ENCODE measurements at regions not wholly inside any gene's neighbourhood (a gene's known extent, or its start where the extent isn't known, plus 50 kb on each side); places are given as distances from the start of the nearest gene placed in this dataset.
A peak's percentile ranks its signal among the peaks of the same experiment; 100 is the strongest.

GRCh38 chr3:86731501-86731901 is 259.4 kb downstream of the VGLL3 start:
- DNase-seq (ENCODE audit: low spot score), result no peak

- no peak for DNase-seq (ENCODE audit: low spot score)
Observed at GRCh38 chr3:86723433-86723832, 267.5 kb downstream of the VGLL3 start.

DNA sequence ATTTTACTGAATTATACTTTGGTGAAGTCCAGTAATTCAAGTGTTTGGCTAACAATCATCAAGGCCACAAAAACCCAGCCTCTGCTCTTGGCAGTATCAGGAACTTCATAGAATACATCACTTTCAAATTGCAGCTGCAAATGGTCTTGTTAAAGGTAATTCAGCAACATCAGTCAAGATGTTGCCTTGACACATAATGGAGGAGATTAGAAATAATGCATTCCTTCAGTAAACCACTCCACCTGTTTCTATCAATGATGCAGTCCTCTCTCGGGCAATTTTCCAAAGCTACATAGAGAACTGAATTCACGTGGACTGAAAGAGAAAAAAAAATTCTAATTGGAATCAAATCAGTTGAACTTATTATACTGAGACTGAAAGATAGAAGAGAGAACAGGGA is 279.3 kb downstream of the VGLL3 start:
- DNase-seq (ENCODE audit: low spot score), result no peak

DNA sequence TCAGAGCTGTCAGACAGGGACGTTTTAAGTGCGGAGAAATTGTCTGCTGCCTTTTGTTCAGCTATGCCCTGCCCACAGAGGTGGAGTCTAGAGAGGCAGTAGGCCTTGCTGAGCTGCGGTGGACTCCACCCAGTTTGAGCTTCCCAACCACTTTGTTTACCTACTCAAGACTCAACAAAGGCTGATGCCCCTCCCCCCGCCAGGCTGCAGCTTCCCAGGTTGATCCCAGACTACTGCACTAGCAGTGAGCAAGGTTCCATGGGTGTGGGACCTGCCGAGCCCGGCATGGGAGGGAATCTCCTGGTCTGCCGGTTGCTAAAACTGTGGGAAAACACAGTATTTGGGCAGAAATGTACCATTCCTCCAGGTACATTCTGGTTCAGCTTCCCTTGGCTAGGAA is 282.1 kb downstream of the VGLL3 start:
- DNase-seq (ENCODE audit: low spot score), result no peak

- no peak for DNase-seq (ENCODE audit: low spot score)
Observed at GRCh38 chr3:86702381-86702958, 288.5 kb downstream of the VGLL3 start.

DNA sequence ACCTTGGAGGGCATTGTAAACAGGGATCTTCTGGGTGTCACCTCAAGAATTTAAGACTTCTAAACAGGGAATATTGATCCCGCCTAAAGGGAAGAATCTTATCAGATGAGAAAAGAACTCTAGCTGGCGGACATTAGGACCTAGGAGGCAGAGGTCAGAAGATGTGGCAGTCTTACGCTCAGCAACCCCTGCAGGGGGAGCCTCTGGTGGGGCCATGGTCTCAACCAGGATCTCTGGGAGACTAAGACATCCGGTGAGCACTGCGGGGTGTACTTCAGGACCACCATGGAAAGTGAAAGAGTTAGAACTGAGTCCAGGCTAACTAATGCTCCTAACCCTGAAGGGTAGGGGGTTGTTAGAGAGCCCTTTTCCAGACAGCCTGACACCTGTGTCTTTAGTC is 295.2 kb downstream of the VGLL3 start:
- no peak for DNase-seq (ENCODE audit: low spot score)

- DNase-seq (ENCODE audit: low spot score), result no peak
Observed at GRCh38 chr3:86673991-86674390, 317.0 kb downstream of the VGLL3 start.

DNA sequence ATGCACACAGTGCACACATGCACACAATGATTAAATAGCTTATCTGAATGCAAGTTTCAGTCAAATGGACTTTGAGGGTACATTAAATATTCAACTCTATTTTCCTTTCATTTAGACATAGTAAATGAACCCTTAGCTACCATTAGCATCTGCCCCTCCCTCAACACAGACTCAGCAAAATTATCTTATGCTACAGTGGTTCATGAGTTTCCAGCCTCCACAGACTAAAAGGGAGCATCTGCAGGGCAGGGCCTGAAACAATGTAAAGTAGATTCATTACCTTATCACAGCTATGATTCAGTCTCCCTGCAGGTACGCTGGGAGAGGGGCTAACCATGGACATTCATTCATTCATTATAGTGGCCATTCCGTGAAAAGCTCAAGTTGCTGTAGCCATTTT is 329.1 kb downstream of the VGLL3 start:
- no peak for DNase-seq (ENCODE audit: low spot score)

GRCh38 chr3:86658876-86659275 is 332.1 kb downstream of the VGLL3 start:
- no peak for DNase-seq (ENCODE audit: low spot score)

GRCh38 chr3:86654806-86655460 is 336.0 kb downstream of the VGLL3 start:
- no peak for DNase-seq (ENCODE audit: low spot score)

GRCh38 chr3:86653661-86654205 is 337.2 kb downstream of the VGLL3 start:
- DNase-seq (ENCODE audit: low spot score), result no peak

- no peak for DNase-seq (ENCODE audit: low spot score)
Observed at GRCh38 chr3:86648087-86648486, 342.9 kb downstream of the VGLL3 start.

- DNase-seq (ENCODE audit: low spot score), result no peak
Observed at GRCh38 chr3:86645756-86646155, 345.2 kb downstream of the VGLL3 start.

GRCh38 chr3:86634361-86634760 is 356.6 kb downstream of the VGLL3 start:
- no peak for DNase-seq (ENCODE audit: low spot score)

DNA sequence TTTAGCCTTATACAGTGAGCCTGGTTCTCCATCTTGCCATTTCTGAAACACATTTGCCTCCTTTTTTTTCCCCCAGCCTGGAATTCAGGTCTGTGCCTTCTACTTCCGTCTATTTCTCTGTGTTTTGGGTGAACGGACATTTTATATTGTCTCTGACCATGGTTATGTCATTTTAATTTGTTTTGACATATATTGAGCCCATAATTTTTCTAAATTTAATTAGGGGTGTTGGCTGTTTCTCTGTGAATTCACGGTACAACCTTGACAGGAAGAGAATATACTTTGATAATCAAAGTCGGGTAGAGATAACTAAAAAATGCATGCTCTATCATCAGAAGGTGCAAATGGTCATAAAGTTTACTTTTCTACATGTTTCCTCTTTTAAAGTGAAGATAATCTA is 361.4 kb downstream of the VGLL3 start:
- no peak for DNase-seq (ENCODE audit: low spot score)

GRCh38 chr3:86624192-86624591 is 366.8 kb downstream of the VGLL3 start:
- DNase-seq (ENCODE audit: low spot score), result no peak

DNA sequence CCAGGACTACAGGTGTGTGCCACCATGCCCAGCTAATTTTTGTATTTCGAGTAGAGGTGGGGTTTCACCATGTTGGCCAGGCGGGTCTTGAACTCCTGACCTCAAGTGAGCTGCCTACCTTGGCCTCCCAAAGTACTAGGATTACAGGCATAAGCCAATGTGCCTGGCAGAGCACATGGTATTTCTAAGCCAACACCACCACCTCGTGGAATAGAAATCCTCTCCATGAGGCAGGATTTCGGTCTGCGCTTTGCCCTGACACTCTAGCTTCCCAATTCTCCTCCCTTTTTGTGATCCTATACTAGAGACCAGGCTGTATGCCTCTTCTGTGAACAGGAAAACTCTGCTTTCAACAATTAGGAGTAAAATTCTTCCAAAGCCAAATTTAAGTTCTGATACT is 372.2 kb downstream of the VGLL3 start:
- no peak for DNase-seq (ENCODE audit: low spot score)

- DNase-seq (ENCODE audit: low spot score), result no peak
Observed at GRCh38 chr3:86605166-86605565, 385.8 kb downstream of the VGLL3 start.

DNA sequence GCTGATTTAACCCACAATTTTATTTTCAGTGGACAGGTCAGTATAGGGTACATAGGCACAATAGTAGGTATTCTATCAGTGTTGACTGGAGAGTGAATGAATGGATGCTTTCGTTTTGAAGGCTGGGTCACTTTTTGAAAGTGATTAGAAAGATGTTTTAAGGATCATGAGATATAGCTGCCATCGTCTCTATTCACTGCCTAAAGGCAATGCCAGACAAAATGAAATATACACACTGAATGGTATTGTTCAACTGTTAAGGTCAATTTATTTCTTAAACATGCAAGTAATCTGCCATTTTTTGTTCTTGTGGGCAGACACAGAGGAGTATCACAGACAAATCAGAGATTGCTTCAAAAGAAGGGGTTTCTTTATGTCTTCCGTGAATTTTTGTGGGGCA is 395.3 kb downstream of the VGLL3 start:
- DNase-seq (ENCODE audit: low spot score), result no peak

- DNase-seq (ENCODE audit: low spot score), result no peak
Observed at GRCh38 chr3:86594838-86595237, 396.1 kb downstream of the VGLL3 start.

- DNase-seq (ENCODE audit: low spot score), result no peak
Observed at GRCh38 chr3:86578071-86578470, 412.9 kb downstream of the VGLL3 start.

DNA sequence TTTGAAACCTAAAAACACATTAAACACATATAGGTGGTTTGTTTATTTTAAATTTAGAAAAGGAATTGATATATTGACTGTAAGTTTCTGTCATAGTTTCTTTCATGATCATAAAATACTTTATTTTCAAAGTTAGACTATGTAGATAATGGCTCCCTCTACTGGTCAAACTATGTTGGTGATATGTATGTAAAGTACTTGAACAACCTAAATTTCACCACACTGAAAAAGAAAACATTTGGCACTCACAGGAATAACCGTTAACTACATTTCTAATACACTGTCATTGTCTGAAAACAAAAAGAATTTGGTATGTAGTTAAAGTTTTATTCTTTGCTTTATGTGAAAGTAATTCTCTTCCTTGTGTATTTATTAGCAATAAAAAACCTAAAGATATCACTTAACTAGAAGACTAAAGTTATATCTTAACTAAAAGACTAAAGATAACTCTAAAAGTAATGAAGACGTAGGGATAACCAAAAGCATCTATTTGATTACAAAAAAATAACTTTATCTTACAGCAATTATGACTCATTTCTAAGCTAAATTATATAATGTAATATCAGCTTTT is 427.5 kb downstream of the VGLL3 start:
- peak; percentile 27 for DNase-seq (ENCODE audit: low spot score)

- no peak for DNase-seq (ENCODE audit: low spot score)
Observed at GRCh38 chr3:86562090-86562489, 428.9 kb downstream of the VGLL3 start.

- no peak for DNase-seq (ENCODE audit: low spot score)
Observed at GRCh38 chr3:86561215-86561614, 429.7 kb downstream of the VGLL3 start.
